Vagina (tissue), 2 donors: ENCODE measurements at regions not wholly inside any gene's neighbourhood (a gene's known extent, or its start where the extent isn't known, plus 50 kb on each side); places are given as distances from the start of the nearest gene placed in this dataset.

Experiments
- CTCF ChIP-seq, 3 experiments: fragments of 450-650 bp in 2 of 3; fragments of 200-600 bp in 1 of 3; sonication (generic) in 1 of 3; IDR thresholded peaks; one replicate each; pipeline ENCODE4 v1.5.1; 2017 to 2019; ENCODE audit warnings: antibody characterized with exemption in 3 of 3, mild to moderate bottlenecking in 2 of 3, moderate library complexity in 2 of 3
- POLR2A ChIP-seq, 2 donors: fragments of 450-650 bp; IDR thresholded peaks; one replicate each; pipeline ENCODE4 v1.6.1; 2017; ENCODE audit warnings: antibody characterized with exemption in 2 of 2, mild to moderate bottlenecking in 2 of 2, moderate library complexity in 2 of 2
- POLR2AphosphoS5 ChIP-seq, 2 donors: sonication (generic); formaldehyde crosslinking; IDR thresholded peaks; one replicate each; pipeline ENCODE4 v1.9.0; 2017; ENCODE audit warnings: antibody characterized with exemption in 2 of 2, mild to moderate bottlenecking in 2 of 2, low read depth in 1 of 2; ENCODE audit not compliant: insufficient read depth in 1 of 2

GRCh38 chr5:38731461-38731860 is 114.4 kb upstream of the OSMR start:
- TF ChIP-seq POLR2A (IDR thresholded peaks at IDR 0.05): no peak
- no peak for TF ChIP-seq CTCF (IDR thresholded peaks at IDR 0.05)
- no peak for TF ChIP-seq POLR2AphosphoS5 (IDR thresholded peaks at IDR 0.05; ENCODE audit: insufficient read depth in 1 of 2, low read depth in 1 of 2)
